MCF 10A (cell line): ENCODE measurements at regions not wholly inside any gene's neighbourhood (a gene's known extent, or its start where the extent isn't known, plus 50 kb on each side); places are given as distances from the start of the nearest gene placed in this dataset.
A peak's percentile ranks its signal among the peaks of the same experiment; 100 is the strongest.

Experiments
- BruUV-seq: library from RNA; stranded (reverse); fragments of 400-500 nt; replicated peaks from 2 replicates; lab custom pipeline; 2021; lab: Mats Ljungman, UMichigan
- CTCF ChIA-PET: fragments of 300-600 bp; sonication (Branson Sonifier 250); formaldehyde crosslinking; extraction: SDS; loops from one replicate; lab custom pipeline; 2021; ENCODE audit warnings: antibody characterized with exemption, inconsistent platforms; lab: Yijun Ruan, JAX
- POLR2A ChIA-PET: fragments of 300-600, 350-650 bp; sonication (Branson Sonifier 250); formaldehyde crosslinking; extraction: SDS; loops from one replicate; lab custom pipeline; 2020; ENCODE audit warnings: antibody characterized with exemption, inconsistent platforms; lab: Yijun Ruan, JAX
- DNase-seq: peaks from one replicate; pipeline ENCODE4 v3.0.0-alpha.2; 2018; ENCODE audit not compliant: unreplicated experiment
- H3K27ac Mint-ChIP-seq: one replicate; pipeline ENCODE4 v1.8.0; 2022; ENCODE audit warnings: mild to moderate bottlenecking, low read depth, mixed read lengths; ENCODE audit not compliant: unreplicated experiment
- H3K27me3 Mint-ChIP-seq: one replicate; pipeline ENCODE4 v1.8.0; 2022; ENCODE audit warnings: mixed read lengths; ENCODE audit not compliant: insufficient read depth, unreplicated experiment
- H3K36me3 Mint-ChIP-seq: one replicate; pipeline ENCODE4 v1.8.0; 2022; ENCODE audit warnings: mild to moderate bottlenecking, moderate library complexity, mixed read lengths; ENCODE audit not compliant: insufficient read depth, unreplicated experiment
- H3K4me1 Mint-ChIP-seq: one replicate; pipeline ENCODE4 v1.8.0; 2022; ENCODE audit warnings: mixed read lengths; ENCODE audit not compliant: insufficient read depth, unreplicated experiment
- H3K4me3 Mint-ChIP-seq: one replicate; pipeline ENCODE4 v1.8.0; 2022; ENCODE audit warnings: mild to moderate bottlenecking, moderate library complexity, mixed read lengths; ENCODE audit not compliant: unreplicated experiment
- H3K9me3 Mint-ChIP-seq: one replicate; pipeline ENCODE4 v1.8.0; 2022; ENCODE audit warnings: mixed read lengths; ENCODE audit not compliant: unreplicated experiment
- intact Hi-C: fragments of 100-400 bp; cut with micrococcal nuclease; formaldehyde crosslinking; loops from 2 replicates; pipeline ENCODE4 v1.14.1; 2022
- TF ChIP-seq, protein P1 (sequence below): fragments of 200-600 bp; IDR thresholded peaks from one replicate; pipeline ENCODE4 v1.8.0; 2022; ENCODE audit warnings: antibody characterized with exemption, mild to moderate bottlenecking; ENCODE audit not compliant: unreplicated experiment

DNA sequence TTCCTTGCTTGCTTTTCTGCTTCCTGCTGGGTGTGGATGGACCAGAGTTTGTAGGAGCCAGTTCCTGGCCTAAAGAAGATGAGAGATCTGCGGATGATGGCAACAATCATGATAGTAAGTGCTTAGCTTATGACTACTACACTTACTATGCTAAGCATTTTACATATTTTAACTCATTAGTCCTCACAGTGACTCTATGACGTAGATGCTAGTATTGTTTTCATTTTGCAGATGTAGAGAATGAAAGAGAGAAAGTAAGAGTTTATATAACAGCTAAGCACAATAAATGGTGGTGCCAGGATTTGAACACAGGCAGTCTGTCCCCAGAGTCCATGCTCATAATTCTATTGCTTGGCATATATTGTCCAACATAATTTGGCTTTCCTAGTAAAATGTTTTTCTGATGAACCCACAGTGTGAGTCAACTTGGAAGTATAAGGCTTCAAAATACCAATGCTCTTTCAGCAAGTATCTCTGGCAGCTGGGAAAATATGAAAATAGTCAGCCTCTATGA lies 363.2 kb upstream of the DDHD1 start:
- ChIA-PET POLR2A (interaction anchor here (0.6 to 0.9 kb wide), 3 partner anchors 9 to 71 kb away, joined by 3 to 5 read pairs (median 3); no protein-coding TSS in a partner anchor), CTCF (interaction anchor here (0.7 to 1.3 kb wide), 2 partner anchors 8 to 16 kb away, joined by 3 to 4 read pairs; no protein-coding TSS in a partner anchor)
- peaks cover 13% of the 10 kb centered on the region for H3K9me3 Mint-ChIP-seq
- TF ChIP-seq, protein P1, sequence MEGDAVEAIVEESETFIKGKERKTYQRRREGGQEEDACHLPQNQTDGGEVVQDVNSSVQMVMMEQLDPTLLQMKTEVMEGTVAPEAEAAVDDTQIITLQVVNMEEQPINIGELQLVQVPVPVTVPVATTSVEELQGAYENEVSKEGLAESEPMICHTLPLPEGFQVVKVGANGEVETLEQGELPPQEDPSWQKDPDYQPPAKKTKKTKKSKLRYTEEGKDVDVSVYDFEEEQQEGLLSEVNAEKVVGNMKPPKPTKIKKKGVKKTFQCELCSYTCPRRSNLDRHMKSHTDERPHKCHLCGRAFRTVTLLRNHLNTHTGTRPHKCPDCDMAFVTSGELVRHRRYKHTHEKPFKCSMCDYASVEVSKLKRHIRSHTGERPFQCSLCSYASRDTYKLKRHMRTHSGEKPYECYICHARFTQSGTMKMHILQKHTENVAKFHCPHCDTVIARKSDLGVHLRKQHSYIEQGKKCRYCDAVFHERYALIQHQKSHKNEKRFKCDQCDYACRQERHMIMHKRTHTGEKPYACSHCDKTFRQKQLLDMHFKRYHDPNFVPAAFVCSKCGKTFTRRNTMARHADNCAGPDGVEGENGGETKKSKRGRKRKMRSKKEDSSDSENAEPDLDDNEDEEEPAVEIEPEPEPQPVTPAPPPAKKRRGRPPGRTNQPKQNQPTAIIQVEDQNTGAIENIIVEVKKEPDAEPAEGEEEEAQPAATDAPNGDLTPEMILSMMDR: no peak
- DNase-seq: no peak
- intact Hi-C loops: no loop called here
- H3K36me3 Mint-ChIP-seq: no peaks in the 10 kb centered on the region
- no peaks in the 10 kb centered on the region for H3K27me3 Mint-ChIP-seq
- no TSS peak for BruUV-seq
- peaks cover 4% of the 10 kb centered on the region for H3K4me1 Mint-ChIP-seq
- H3K27ac Mint-ChIP-seq: no peak overlapping the region
- no peak overlapping the region for H3K4me3 Mint-ChIP-seq

DNA sequence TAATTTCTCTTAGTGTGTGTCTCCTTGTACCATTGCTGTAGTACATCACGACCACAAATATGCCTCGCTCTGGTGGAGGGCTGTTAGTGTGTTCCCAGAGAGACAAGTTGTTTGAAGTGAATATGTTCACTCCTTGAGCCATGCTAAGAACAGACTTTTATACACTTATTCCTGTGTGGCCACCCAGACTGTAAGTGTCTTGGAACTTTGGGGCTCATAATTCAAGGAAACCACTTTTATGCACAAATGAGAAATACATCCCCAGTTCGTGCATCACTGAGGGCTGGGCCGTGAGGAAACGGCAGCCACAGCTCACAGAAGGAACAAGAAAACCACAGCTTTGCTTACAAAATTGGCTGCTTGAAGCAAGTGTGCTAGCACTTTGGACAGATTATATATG lies 362.2 kb upstream of the DDHD1 start:
- Mint-ChIP-seq H3K36me3 (no peaks in the 10 kb centered on the region), H3K27ac (no peak overlapping the region), H3K27me3 (no peaks in the 10 kb centered on the region), H3K4me3 (no peak overlapping the region), H3K4me1 (peaks cover 11% of the 10 kb centered on the region), H3K9me3 (peaks cover 13% of the 10 kb centered on the region)
- intact Hi-C loops: no loop called here
- no TSS peak for BruUV-seq
- TF ChIP-seq, protein P1: no peak
- CTCF ChIA-PET: interaction anchor here (0.6 to 1.3 kb wide), 3 partner anchors 9 to 17 kb away, joined by 3 to 4 read pairs (median 3); no protein-coding TSS in a partner anchor
- POLR2A ChIA-PET: no interaction called here
- DNase-seq: no peak

GRCh38 chr14:53514197-53514596 lies 361.1 kb upstream of the DDHD1 start:
- intact Hi-C loops: no loop called here
- Mint-ChIP-seq H3K9me3 (peaks cover 13% of the 10 kb centered on the region), H3K27me3 (no peaks in the 10 kb centered on the region), H3K27ac (no peak overlapping the region), H3K4me3 (no peak overlapping the region), H3K36me3 (no peaks in the 10 kb centered on the region), H3K4me1 (peaks cover 18% of the 10 kb centered on the region)
- DNase-seq: no peak
- BruUV-seq: no TSS peak
- ChIA-PET CTCF (no interaction called here), POLR2A (interaction anchor here (0.9 to 1.1 kb wide), 2 partner anchors 12 to 23 kb away, joined by 3 read pairs; no protein-coding TSS in a partner anchor)
- TF ChIP-seq, protein P1: no peak

GRCh38 chr14:53510281-53510912 lies 357.3 kb upstream of the DDHD1 start:
- no peak overlapping the region for H3K4me3 Mint-ChIP-seq
- no TSS peak for BruUV-seq
- peak overlapping the region; percentile 91 for H3K27ac Mint-ChIP-seq
- ChIA-PET CTCF (interaction anchor here (0.7 to 2.1 kb wide), 4 partner anchors 14 to 79 kb away, joined by 3 to 13 read pairs (median 3); no protein-coding TSS in a partner anchor), POLR2A (interaction anchor here (0.7 to 2.2 kb wide), 17 partner anchors 8 to 802 kb away, joined by 3 to 25 read pairs (median 4); no protein-coding TSS in a partner anchor)
- H3K36me3 Mint-ChIP-seq: no peaks in the 10 kb centered on the region
- H3K9me3 Mint-ChIP-seq: peaks cover 13% of the 10 kb centered on the region
- peaks cover 22% of the 10 kb centered on the region for H3K4me1 Mint-ChIP-seq
- TF ChIP-seq, protein P1: no peak
- H3K27me3 Mint-ChIP-seq: no peaks in the 10 kb centered on the region
- intact Hi-C loops: no loop called here
- DNase-seq: peak; percentile 55
